H9 (cell line): ENCODE measurements at regions not wholly inside any gene's neighbourhood (a gene's known extent, or its start where the extent isn't known, plus 50 kb on each side); places are given as distances from the start of the nearest gene placed in this dataset.
A peak's percentile ranks its signal among the peaks of the same experiment; 100 is the strongest.

ENCODE experiments used
- DNase-seq: peaks from one replicate; pipeline ENCODE4 v3.0.0-alpha.2; 2017
- H2AFZ ChIP-seq: one replicate; pipeline ENCODE4 v1.6.1; 2013; ENCODE audit warnings: mild to moderate bottlenecking, low read length, control low read depth, moderate library complexity
- H2AK5ac ChIP-seq: 2 replicates; pipeline ENCODE4 v1.6.1; 2013; ENCODE audit warnings: low read length, control low read depth, mixed read lengths; ENCODE audit not compliant: insufficient read length
- H2BK120ac ChIP-seq: one replicate; pipeline ENCODE4 v1.6.1; 2013; ENCODE audit warnings: low read depth, mild to moderate bottlenecking, low read length, control low read depth, inconsistent platforms; ENCODE audit not compliant: poor library complexity, severe bottlenecking
- H2BK12ac ChIP-seq: 2 replicates; pipeline ENCODE4 v1.6.1; 2013; ENCODE audit warnings: low read length, control low read depth, mixed read lengths, low read depth; ENCODE audit not compliant: insufficient read length
- H2BK15ac ChIP-seq: 2 replicates; pipeline ENCODE4 v1.6.1; 2013; ENCODE audit warnings: low read depth, low read length, control low read depth
- H2BK20ac ChIP-seq: one replicate; pipeline ENCODE4 v1.6.1; 2013; ENCODE audit warnings: low read depth, mild to moderate bottlenecking, low read length, control low read depth, inconsistent platforms; ENCODE audit not compliant: poor library complexity, severe bottlenecking
- H2BK5ac ChIP-seq: 2 replicates; pipeline ENCODE4 v1.6.1; 2013; ENCODE audit warnings: low read length, control low read depth, mixed read lengths; ENCODE audit not compliant: insufficient read length
- H3K14ac ChIP-seq: 2 replicates; pipeline ENCODE4 v1.6.1; 2013; ENCODE audit warnings: low read length, control low read depth; ENCODE audit not compliant: insufficient read depth
- H3K18ac ChIP-seq: 2 replicates; pipeline ENCODE4 v1.6.1; 2013; ENCODE audit warnings: low read depth, mild to moderate bottlenecking, mixed read lengths, low read length, control low read depth; ENCODE audit not compliant: insufficient read length
- H3K23ac ChIP-seq: 2 replicates; pipeline ENCODE4 v1.6.1; 2013; ENCODE audit warnings: low read length, control low read depth, mixed read lengths, low read depth; ENCODE audit not compliant: insufficient read length
- H3K23me2 ChIP-seq: 2 replicates; pipeline ENCODE4 v1.6.1; 2013; ENCODE audit warnings: low read depth, mild to moderate bottlenecking, mixed read lengths, low read length, control low read depth; ENCODE audit not compliant: insufficient read length, poor library complexity, severe bottlenecking
- H3K27ac ChIP-seq: 2 replicates; pipeline ENCODE4 v1.5.1; 2013; ENCODE audit warnings: low read length, control low read depth, mixed read lengths, low read depth; ENCODE audit not compliant: insufficient read length
- H3K27me3 ChIP-seq: 2 replicates; pipeline ENCODE4 v1.6.1; 2013; ENCODE audit warnings: low read length, control low read depth, inconsistent platforms; ENCODE audit not compliant: insufficient read depth
- H3K4ac ChIP-seq: 2 replicates; pipeline ENCODE4 v1.6.1; 2013; ENCODE audit warnings: low read depth, mild to moderate bottlenecking, control low read depth, inconsistent platforms, low read length, moderate library complexity
- H3K4me1 ChIP-seq: 2 replicates; pipeline ENCODE4 v1.6.1; 2013; ENCODE audit warnings: low read length, control low read depth, inconsistent platforms; ENCODE audit not compliant: insufficient read depth
- H3K4me2 ChIP-seq: 2 replicates; pipeline ENCODE4 v1.6.1; 2013; ENCODE audit warnings: low read length, control low read depth, mixed read lengths; ENCODE audit not compliant: insufficient read length, insufficient read depth
- H3K56ac ChIP-seq: 2 replicates; pipeline ENCODE4 v1.6.1; 2013; ENCODE audit warnings: low read depth, mild to moderate bottlenecking, mixed read lengths, low read length, control low read depth; ENCODE audit not compliant: insufficient read length
- H3K79me1 ChIP-seq: 2 replicates; pipeline ENCODE4 v1.6.1; 2013; ENCODE audit warnings: low read depth, mild to moderate bottlenecking, moderate library complexity, low read length, control low read depth, inconsistent platforms; ENCODE audit not compliant: insufficient read depth, poor library complexity, severe bottlenecking
- H3K79me2 ChIP-seq: 2 replicates; pipeline ENCODE4 v1.6.1; 2013; ENCODE audit warnings: low read length, control low read depth, inconsistent platforms; ENCODE audit not compliant: insufficient read depth
- H3K9ac ChIP-seq: 2 replicates; pipeline ENCODE4 v1.6.1; 2013; ENCODE audit warnings: low read length, control low read depth, mixed read lengths; ENCODE audit not compliant: insufficient read length; ENCODE audit errors: extremely low read depth
- H3K9me3 ChIP-seq: one replicate; pipeline ENCODE4 v1.6.1; 2013; ENCODE audit warnings: low read depth, low read length, inconsistent platforms; ENCODE audit not compliant: control insufficient read depth
- H3T11ph ChIP-seq: one replicate; pipeline ENCODE4 v1.6.1; 2013; ENCODE audit warnings: mild to moderate bottlenecking, low read length, control low read depth, inconsistent platforms
- H4K20me1 ChIP-seq: one replicate; pipeline ENCODE4 v1.6.1; 2013; ENCODE audit not compliant: control insufficient read depth, insufficient read length, insufficient read depth
- H4K5ac ChIP-seq: 2 replicates; pipeline ENCODE4 v1.6.1; 2013; ENCODE audit warnings: low read depth, mild to moderate bottlenecking, mixed read lengths, low read length, control low read depth; ENCODE audit not compliant: insufficient read length
- H4K8ac ChIP-seq: replicated peaks from 2 replicates; pipeline ENCODE4 v1.6.1; 2013; ENCODE audit warnings: low read length, control low read depth, mixed read lengths, low read depth; ENCODE audit not compliant: insufficient read length
- H4K91ac ChIP-seq: 2 replicates; pipeline ENCODE4 v1.6.1; 2013; ENCODE audit warnings: low read depth, mild to moderate bottlenecking, moderate library complexity, mixed read lengths, low read length, control low read depth; ENCODE audit not compliant: insufficient read length
- H3K27ac Mint-ChIP-seq, 3 experiments: 2 replicates in 2 of 3; 3 replicates in 1 of 3; pipeline ENCODE4 v1.8.0; 2020 to 2021; ENCODE audit warnings: mixed read lengths in 3 of 3, mild to moderate bottlenecking in 1 of 3, moderate library complexity in 1 of 3
- H3K27me3 Mint-ChIP-seq: 2 replicates; pipeline ENCODE4 v1.8.0; 2021; ENCODE audit warnings: low read depth, mild to moderate bottlenecking, moderate library complexity, mixed read lengths
- H3K36me3 Mint-ChIP-seq, 3 experiments: 2 replicates in 2 of 3; 3 replicates in 1 of 3; pipeline ENCODE4 v1.8.0; 2020 to 2021; ENCODE audit warnings: low read depth in 3 of 3, mixed read lengths in 3 of 3; ENCODE audit not compliant: insufficient read depth in 1 of 3
- H3K4me1 Mint-ChIP-seq, 2 experiments: 2 replicates each; pipeline ENCODE4 v1.8.0; 2020; ENCODE audit warnings: mixed read lengths in 2 of 2
- H3K4me3 Mint-ChIP-seq, 2 experiments: 2 replicates in 1 of 2; 3 replicates in 1 of 2; pipeline ENCODE4 v1.8.0; 2020 to 2021; ENCODE audit warnings: mild to moderate bottlenecking in 2 of 2, mixed read lengths in 2 of 2, moderate library complexity in 1 of 2
- H3K9me3 Mint-ChIP-seq, 2 experiments: 2 replicates in 1 of 2; 3 replicates in 1 of 2; pipeline ENCODE4 v1.8.0; 2020; ENCODE audit warnings: mild to moderate bottlenecking in 2 of 2, mixed read lengths in 2 of 2, moderate library complexity in 1 of 2
- CTCF ChIP-seq: fragments of 200-600 bp; sonication (generic); conservative IDR thresholded peaks from 3 replicates; pipeline ENCODE4 v1.8.0; 2021; ENCODE audit warnings: antibody characterized with exemption, mild to moderate bottlenecking
- WGBS: extraction: QIAGEN DNeasy Blood & Tissue Kit; methylation state at CpG from one replicate; pipeline ENCODE4 v1.1.7; 2013; ENCODE audit warnings: missing lambda C conversion rate, low lambda C conversion rate, mixed read lengths; ENCODE audit not compliant: insufficient read length; ENCODE audit errors: extremely low coverage; 5-methylcytosine and 5-hydroxymethylcytosine counted together

- Histone ChIP-seq H3K4ac (no peak overlapping the region), H3K18ac (no peak overlapping the region), H4K91ac (no peak overlapping the region), H3K9ac (no peak overlapping the region), H2BK5ac (no peak overlapping the region), H3K4me2 (no peak overlapping the region), H3K56ac (no peak overlapping the region), H4K20me1 (no peaks in the 10 kb centered on the region), H2BK12ac (no peak overlapping the region), H3K23ac (no peak overlapping the region), H3K23me2 (no peaks in the 10 kb centered on the region), H3K4me1 (no peaks in the 10 kb centered on the region), H3K79me2 (no peaks in the 10 kb centered on the region), H3K14ac (no peak overlapping the region), H4K5ac (no peak overlapping the region), H2BK15ac (no peak overlapping the region), H2AK5ac (no peak overlapping the region), H3K27me3 (no peaks in the 10 kb centered on the region; the same call in 1 of the 2 replicates), H3K27ac (no peak overlapping the region), H4K8ac (no peak overlapping the region), H2AFZ (no peak overlapping the region), H3K79me1 (no peaks in the 10 kb centered on the region), H3T11ph (no peak overlapping the region), H3K9me3 (no peaks in the 10 kb centered on the region), H2BK120ac (no peak overlapping the region), H2BK20ac (no peak overlapping the region)
- Mint-ChIP-seq H3K27ac (peak overlapping the region in 2 of 3 experiments; percentile 13 to 50; a peak in 3 of 7 replicates), H3K27me3 (peaks cover 4% of the 10 kb centered on the region; the same call in 1 of the 2 replicates), H3K9me3 (no peaks in the 10 kb centered on the region), H3K4me1 (peaks cover 18 to 31% of the 10 kb centered on the region in 2 experiments), H3K4me3 (no peak overlapping the region), H3K36me3 (no peaks in the 10 kb centered on the region)
- DNase-seq, result no peak
- no peak for TF ChIP-seq CTCF
- WGBS, result no CpG with 5 or more reads among the region's 8 CpGs
Observed at GRCh38 chr16:87044032-87044382, 273.2 kb downstream of the C16orf95 start.
